ENCODE measurements at regions not wholly inside any gene's neighbourhood (a gene's known extent, or its start where the extent isn't known, plus 50 kb on each side); places are given as distances from the start of the nearest gene placed in this dataset.
"Not testable (repeated sequence)": the region's sequence is repeated elsewhere in the genome, so short reads cannot be mapped to it uniquely, and the experiment has no call there.

GRCh38 chr14:34381304-34381703 is 80.7 kb downstream of the SPTSSA start:
- DNase-seq (ENCODE audit: extremely low read depth in 1 of 2, low read depth in 1 of 2): not testable (repeated sequence)

- no peak for DNase-seq (ENCODE audit: extremely low read depth in 1 of 2, low read depth in 1 of 2)
Measured at GRCh38 chr14:34380471-34380845, 81.6 kb downstream of the SPTSSA start.

GRCh38 chr14:34379816-34380470 is 82.1 kb downstream of the SPTSSA start:
- DNase-seq (ENCODE audit: extremely low read depth in 1 of 2, low read depth in 1 of 2): no peak

GRCh38 chr14:34376649-34377267 is 85.3 kb downstream of the SPTSSA start:
- DNase-seq (ENCODE audit: extremely low read depth in 1 of 2, low read depth in 1 of 2): no peak

DNA sequence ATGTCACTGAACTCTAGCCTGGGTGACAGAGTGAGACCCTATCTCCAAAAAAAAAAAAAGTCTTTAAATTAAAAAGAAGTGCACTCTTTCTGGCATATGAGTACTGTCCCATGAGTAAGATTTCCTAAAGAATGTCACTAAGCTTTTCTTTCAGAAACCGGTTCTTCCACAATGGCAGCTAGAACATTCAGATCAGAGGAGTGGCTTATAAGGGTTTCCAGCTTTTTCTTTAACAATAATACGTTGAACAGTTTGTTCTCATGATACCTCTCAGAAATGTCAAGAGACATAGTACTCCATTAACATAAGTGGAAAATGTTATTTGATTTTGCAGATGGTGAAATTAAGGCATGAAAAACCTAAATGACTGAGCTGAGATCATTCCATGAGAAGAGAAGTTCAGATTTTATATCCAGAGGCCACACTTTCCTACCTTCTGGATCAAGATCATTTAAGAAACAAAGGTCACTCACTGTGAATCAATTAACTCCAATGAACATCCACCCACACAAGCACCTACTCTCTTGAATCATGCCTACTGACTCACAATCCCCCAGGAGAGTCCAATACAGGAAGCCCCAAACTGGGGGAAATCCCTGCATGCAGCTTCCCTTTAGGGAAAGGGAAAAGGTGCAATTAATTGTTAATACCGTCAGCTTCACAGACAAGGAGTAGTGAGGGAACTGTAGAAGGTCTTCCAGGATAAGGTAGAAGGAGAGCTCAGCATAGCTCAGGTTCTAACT is 86.9 kb downstream of the SPTSSA start:
- no peak for DNase-seq (ENCODE audit: extremely low read depth in 1 of 2, low read depth in 1 of 2)

- DNase-seq (ENCODE audit: extremely low read depth in 1 of 2, low read depth in 1 of 2): no peak
Measured at GRCh38 chr14:34373191-34373590, 88.8 kb downstream of the SPTSSA start.

DNA sequence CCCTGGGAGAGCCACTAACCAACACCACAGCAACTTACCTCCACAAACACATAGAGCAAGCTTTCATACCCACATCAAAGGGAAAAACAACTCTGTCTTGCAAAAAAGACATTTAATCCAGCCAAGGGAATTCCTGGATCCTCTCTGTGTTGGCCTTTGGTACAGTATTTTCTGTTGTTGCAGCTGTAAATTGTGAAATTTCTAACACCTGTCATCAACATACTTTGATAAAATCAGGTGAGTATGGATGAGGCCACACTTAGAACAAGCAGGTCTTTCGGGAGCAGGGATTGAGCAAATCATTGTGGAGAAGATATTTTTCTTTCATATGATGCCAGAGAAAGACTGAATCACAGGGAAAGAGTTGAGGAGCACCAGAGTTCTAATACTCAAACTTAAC is 89.3 kb downstream of the SPTSSA start:
- no peak for DNase-seq (ENCODE audit: extremely low read depth in 1 of 2, low read depth in 1 of 2)

GRCh38 chr14:34369648-34370030 is 92.4 kb downstream of the SPTSSA start:
- no peak for DNase-seq (ENCODE audit: extremely low read depth in 1 of 2, low read depth in 1 of 2)

DNA sequence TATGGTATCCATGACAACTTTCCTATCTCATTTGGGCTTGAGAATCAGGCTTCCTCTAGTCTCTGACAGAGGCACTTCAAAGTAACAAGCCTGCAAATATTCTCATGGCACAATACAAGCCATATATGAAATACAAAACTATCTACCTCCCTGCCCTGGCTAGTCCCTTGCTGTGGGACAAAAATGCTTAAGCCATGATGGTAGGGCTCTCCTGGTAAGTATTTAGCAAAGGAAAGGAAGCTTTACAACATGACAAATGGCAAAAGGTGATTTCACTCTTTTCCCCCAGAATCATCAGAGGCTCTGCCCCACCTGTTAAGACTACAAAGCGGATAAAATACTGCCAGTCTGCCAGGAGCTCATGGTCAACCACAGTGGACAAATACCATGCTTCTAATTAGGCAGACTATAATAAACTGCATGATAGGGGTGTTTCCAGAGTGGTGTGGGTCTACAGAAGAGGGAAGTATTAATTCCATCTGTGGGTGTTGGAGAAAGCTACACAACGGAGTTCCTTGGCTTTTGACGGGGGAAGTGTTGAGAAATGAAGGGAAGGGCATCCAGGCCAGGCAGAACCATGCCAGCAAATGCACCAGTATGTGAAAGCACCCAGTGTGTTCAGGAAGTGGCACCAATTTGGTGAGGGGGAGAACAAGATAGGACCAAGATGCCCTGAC is 92.9 kb downstream of the SPTSSA start:
- no peak for DNase-seq (ENCODE audit: extremely low read depth in 1 of 2, low read depth in 1 of 2)

GRCh38 chr14:34368115-34368970 is 93.7 kb downstream of the SPTSSA start:
- DNase-seq (ENCODE audit: extremely low read depth in 1 of 2, low read depth in 1 of 2): no peak

GRCh38 chr14:34365309-34365915 is 96.6 kb downstream of the SPTSSA start:
- no peak for DNase-seq (ENCODE audit: extremely low read depth in 1 of 2, low read depth in 1 of 2)

DNA sequence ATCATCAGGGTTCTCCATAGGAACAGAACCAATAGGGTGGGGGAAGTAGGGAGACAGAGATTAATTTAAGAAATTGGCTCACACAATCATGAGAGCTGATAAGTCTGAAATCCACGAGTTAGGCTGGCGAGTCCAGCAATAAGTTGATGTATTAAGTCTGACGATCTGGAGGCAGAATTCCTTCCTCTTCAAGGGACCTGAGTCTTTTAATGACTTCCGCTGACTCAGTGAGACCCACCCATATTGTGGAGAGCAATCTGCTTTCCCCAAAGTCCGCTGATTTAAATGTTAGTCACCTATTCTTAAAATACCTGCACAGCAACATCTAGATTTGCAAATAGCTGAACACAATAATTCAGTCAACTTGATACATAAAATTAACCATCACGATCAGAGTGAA is 97.8 kb downstream of the SPTSSA start:
- no peak for DNase-seq (ENCODE audit: extremely low read depth in 1 of 2, low read depth in 1 of 2)

DNA sequence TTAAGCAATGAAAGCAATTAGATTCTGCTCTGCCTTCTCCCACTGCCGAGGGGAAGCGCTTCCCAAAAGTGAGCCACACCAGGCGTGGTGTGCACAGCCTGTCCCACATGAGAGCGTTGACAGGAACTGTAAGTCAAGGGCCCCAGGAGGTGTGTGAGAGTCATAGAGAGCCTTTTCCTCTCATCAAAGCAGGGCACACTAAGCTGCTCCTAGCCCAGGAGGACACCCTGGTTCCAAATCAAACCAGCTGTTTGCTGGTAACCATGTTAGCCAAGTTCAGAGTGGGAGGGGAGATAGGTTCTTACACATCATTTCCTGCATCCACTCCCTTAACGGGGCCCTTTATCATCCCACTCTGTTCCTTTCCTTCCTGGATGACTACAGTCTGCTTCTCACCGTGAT is 98.3 kb downstream of the SPTSSA start:
- DNase-seq (ENCODE audit: extremely low read depth in 1 of 2, low read depth in 1 of 2): no peak

GRCh38 chr14:34362641-34363251 is 99.3 kb downstream of the SPTSSA start:
- DNase-seq (ENCODE audit: extremely low read depth in 1 of 2, low read depth in 1 of 2): no peak

- no peak for DNase-seq (ENCODE audit: extremely low read depth in 1 of 2, low read depth in 1 of 2)
Measured at GRCh38 chr14:34361504-34362011, 100.5 kb downstream of the SPTSSA start.

GRCh38 chr14:34359420-34360117 is 102.5 kb downstream of the SPTSSA start:
- DNase-seq (ENCODE audit: extremely low read depth in 1 of 2, low read depth in 1 of 2): no peak

- no peak for DNase-seq (ENCODE audit: extremely low read depth in 1 of 2, low read depth in 1 of 2)
Measured at GRCh38 chr14:34356264-34356654, 105.8 kb downstream of the SPTSSA start.

- DNase-seq (ENCODE audit: extremely low read depth in 1 of 2, low read depth in 1 of 2): no peak
Measured at GRCh38 chr14:34355584-34356263, 106.3 kb downstream of the SPTSSA start.

GRCh38 chr14:34354556-34354955 is 107.5 kb downstream of the SPTSSA start:
- no peak for DNase-seq (ENCODE audit: extremely low read depth in 1 of 2, low read depth in 1 of 2)
